HK-2 (cell line): ENCODE measurements at regions not wholly inside any gene's neighbourhood (a gene's known extent, or its start where the extent isn't known, plus 50 kb on each side); places are given as distances from the start of the nearest gene placed in this dataset.
A peak's percentile ranks its signal among the peaks of the same experiment; 100 is the strongest.
"Not testable (repeated sequence)": the region's sequence is repeated elsewhere in the genome, so short reads cannot be mapped to it uniquely, and the experiment has no call there.

Source experiments
- DNase-seq: peaks from one replicate; pipeline ENCODE4 v3.0.0-alpha.2; 2018; ENCODE audit not compliant: unreplicated experiment

- no peak for DNase-seq
Observed at GRCh38 chr2:236988690-236989624, 96.7 kb upstream of the COPS8 start.

GRCh38 chr2:236990552-236990951, 95.1 kb upstream of the COPS8 start:
- no peak for DNase-seq

GRCh38 chr2:236991874-236992273, 93.8 kb upstream of the COPS8 start:
- no peak for DNase-seq

- DNase-seq: no peak
Observed at GRCh38 chr2:236993286-236993685, 92.4 kb upstream of the COPS8 start.

GRCh38 chr2:236994361-236994760, 91.3 kb upstream of the COPS8 start:
- DNase-seq: no peak

- DNase-seq: no peak
Observed at GRCh38 chr2:236997069-236997715, 88.5 kb upstream of the COPS8 start.

- DNase-seq: no peak
Observed at GRCh38 chr2:236998236-236998635, 87.5 kb upstream of the COPS8 start.

GRCh38 chr2:236998758-236999157, 86.9 kb upstream of the COPS8 start:
- DNase-seq: no peak

GRCh38 chr2:237000481-237000880, 85.2 kb upstream of the COPS8 start:
- DNase-seq: no peak

- DNase-seq: not testable (repeated sequence)
Observed at GRCh38 chr2:237005341-237005740, 80.3 kb upstream of the COPS8 start.

GRCh38 chr2:237011206-237011795, 74.4 kb upstream of the COPS8 start:
- no peak for DNase-seq

GRCh38 chr2:237012004-237012403, 73.7 kb upstream of the COPS8 start:
- DNase-seq: no peak

- DNase-seq: no peak
Observed at GRCh38 chr2:237012577-237013267, 73.0 kb upstream of the COPS8 start.

- no peak for DNase-seq
Observed at GRCh38 chr2:237016121-237016915, 69.4 kb upstream of the COPS8 start.

GRCh38 chr2:237020090-237020489, 65.6 kb upstream of the COPS8 start:
- no peak for DNase-seq

- DNase-seq: no peak
Observed at GRCh38 chr2:237022533-237022932, 63.2 kb upstream of the COPS8 start.

GRCh38 chr2:237024255-237024654, 61.4 kb upstream of the COPS8 start:
- no peak for DNase-seq

- peak; percentile 58 for DNase-seq
Observed at GRCh38 chr2:237025090-237025865, 60.4 kb upstream of the COPS8 start.

- peak; percentile 51 for DNase-seq
Observed at GRCh38 chr2:237026981-237027711, 58.5 kb upstream of the COPS8 start.

GRCh38 chr2:237027712-237028029, 58.0 kb upstream of the COPS8 start:
- no peak for DNase-seq
